ENCODE measurements at regions not wholly inside any gene's neighbourhood (a gene's known extent, or its start where the extent isn't known, plus 50 kb on each side); places are given as distances from the start of the nearest gene placed in this dataset.

DNA sequence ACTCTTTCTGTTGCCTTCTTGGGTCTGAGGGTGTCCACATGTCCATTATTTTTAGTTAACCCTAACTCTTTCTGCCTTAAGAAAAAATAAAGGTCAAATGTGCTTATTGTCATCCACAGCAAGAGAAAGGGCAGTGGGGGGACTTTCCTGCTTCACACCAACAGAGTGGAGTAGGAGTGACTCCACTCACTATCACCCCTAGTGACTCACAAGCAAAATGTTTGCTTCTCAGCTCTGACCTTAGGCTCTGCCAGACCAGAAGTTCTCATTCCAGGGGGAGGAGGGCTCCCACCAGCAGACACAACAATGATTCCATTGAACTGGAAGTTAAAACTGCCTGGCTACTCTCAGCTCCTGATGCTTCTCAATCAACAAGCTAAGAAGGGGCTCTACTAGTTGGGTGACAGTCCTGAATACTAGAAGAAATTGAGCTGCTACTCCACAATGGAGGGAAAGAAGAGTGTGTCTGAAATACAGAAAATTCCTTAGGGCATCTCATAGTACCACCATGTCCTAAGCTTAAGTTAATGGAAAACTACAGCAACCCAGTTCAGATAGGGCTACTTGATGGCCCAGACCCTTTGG lies 83.9 kb upstream of the AFDN start (continued):
- TF ChIP-seq AGO2 (optimal IDR thresholded peaks at IDR 0.05; ENCODE audit: low read depth, low read length) (no peak), ARNT (IDR thresholded peaks at IDR 0.05) (no peak), ZFYVE20 (CRISPR knock-in tag; IDR thresholded peaks at IDR 0.05; ENCODE audit: borderline replicate concordance, low read depth) (no peak), ZNF552 (CRISPR knock-in tag; IDR thresholded peaks at IDR 0.05; ENCODE audit: borderline replicate concordance) (no peak), FOXA1 (IDR thresholded peaks at IDR 0.05) (no peak), FOXA1 (CRISPR knock-in tag; IDR thresholded peaks at IDR 0.05) (peak; percentile 45; the same call in 1 of the 2 replicates), ZNF292 (CRISPR knock-in tag; IDR thresholded peaks at IDR 0.05; ENCODE audit: borderline replicate concordance, low read depth) (peak; percentile 60; the same call in 1 of the 2 replicates), ZNF225 (CRISPR knock-in tag; IDR thresholded peaks at IDR 0.05) (no peak), ZNF350 (CRISPR knock-in tag; IDR thresholded peaks at IDR 0.05; ENCODE audit: borderline replicate concordance, low read depth) (0 out of 2 replicates have a peak, but pooled peaks have one; percentile 42), ZNF792 (CRISPR knock-in tag; IDR thresholded peaks at IDR 0.05) (peak; percentile 96), SIX1 (CRISPR knock-in tag; IDR thresholded peaks at IDR 0.05; ENCODE audit: borderline replicate concordance) (peak; percentile 37; the same call in 1 of the 2 replicates), HOXD1 (CRISPR knock-in tag; IDR thresholded peaks at IDR 0.05) (no peak), ZNF614 (CRISPR knock-in tag; IDR thresholded peaks at IDR 0.05; ENCODE audit: borderline replicate concordance) (peak; percentile 86; the same call in 1 of the 2 replicates), DNMT3B (CRISPR knock-in tag; conservative IDR thresholded peaks at IDR 0.05) (no peak), PITX1 (CRISPR knock-in tag; IDR thresholded peaks at IDR 0.05) (no peak), ELF4 (CRISPR knock-in tag; IDR thresholded peaks at IDR 0.05; ENCODE audit: borderline replicate concordance) (no peak), HNRNPL (IDR thresholded peaks at IDR 0.05; ENCODE audit: low read depth, low read length) (no peak), PAX8 (CRISPR knock-in tag; IDR thresholded peaks at IDR 0.05; ENCODE audit: borderline replicate concordance) (no peak), RFXAP (CRISPR knock-in tag; IDR thresholded peaks at IDR 0.05; ENCODE audit: borderline replicate concordance) (no peak)
- TF ChIP-seq, protein P1, sequence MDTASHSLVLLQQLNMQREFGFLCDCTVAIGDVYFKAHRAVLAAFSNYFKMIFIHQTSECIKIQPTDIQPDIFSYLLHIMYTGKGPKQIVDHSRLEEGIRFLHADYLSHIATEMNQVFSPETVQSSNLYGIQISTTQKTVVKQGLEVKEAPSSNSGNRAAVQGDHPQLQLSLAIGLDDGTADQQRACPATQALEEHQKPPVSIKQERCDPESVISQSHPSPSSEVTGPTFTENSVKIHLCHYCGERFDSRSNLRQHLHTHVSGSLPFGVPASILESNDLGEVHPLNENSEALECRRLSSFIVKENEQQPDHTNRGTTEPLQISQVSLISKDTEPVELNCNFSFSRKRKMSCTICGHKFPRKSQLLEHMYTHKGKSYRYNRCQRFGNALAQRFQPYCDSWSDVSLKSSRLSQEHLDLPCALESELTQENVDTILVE (CRISPR knock-in tag; IDR thresholded peaks at IDR 0.05), result peak; percentile 3; the same call in 1 of the 2 replicates
- TF ChIP-seq, protein P2, sequence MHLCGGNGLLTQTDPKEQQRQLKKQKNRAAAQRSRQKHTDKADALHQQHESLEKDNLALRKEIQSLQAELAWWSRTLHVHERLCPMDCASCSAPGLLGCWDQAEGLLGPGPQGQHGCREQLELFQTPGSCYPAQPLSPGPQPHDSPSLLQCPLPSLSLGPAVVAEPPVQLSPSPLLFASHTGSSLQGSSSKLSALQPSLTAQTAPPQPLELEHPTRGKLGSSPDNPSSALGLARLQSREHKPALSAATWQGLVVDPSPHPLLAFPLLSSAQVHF (CRISPR knock-in tag; IDR thresholded peaks at IDR 0.05), result no peak
- TF ChIP-seq, protein P3, sequence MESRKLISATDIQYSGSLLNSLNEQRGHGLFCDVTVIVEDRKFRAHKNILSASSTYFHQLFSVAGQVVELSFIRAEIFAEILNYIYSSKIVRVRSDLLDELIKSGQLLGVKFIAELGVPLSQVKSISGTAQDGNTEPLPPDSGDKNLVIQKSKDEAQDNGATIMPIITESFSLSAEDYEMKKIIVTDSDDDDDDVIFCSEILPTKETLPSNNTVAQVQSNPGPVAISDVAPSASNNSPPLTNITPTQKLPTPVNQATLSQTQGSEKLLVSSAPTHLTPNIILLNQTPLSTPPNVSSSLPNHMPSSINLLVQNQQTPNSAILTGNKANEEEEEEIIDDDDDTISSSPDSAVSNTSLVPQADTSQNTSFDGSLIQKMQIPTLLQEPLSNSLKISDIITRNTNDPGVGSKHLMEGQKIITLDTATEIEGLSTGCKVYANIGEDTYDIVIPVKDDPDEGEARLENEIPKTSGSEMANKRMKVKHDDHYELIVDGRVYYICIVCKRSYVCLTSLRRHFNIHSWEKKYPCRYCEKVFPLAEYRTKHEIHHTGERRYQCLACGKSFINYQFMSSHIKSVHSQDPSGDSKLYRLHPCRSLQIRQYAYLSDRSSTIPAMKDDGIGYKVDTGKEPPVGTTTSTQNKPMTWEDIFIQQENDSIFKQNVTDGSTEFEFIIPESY (CRISPR knock-in tag; IDR thresholded peaks at IDR 0.05), result peak; percentile 73
- TF ChIP-seq, protein P4, sequence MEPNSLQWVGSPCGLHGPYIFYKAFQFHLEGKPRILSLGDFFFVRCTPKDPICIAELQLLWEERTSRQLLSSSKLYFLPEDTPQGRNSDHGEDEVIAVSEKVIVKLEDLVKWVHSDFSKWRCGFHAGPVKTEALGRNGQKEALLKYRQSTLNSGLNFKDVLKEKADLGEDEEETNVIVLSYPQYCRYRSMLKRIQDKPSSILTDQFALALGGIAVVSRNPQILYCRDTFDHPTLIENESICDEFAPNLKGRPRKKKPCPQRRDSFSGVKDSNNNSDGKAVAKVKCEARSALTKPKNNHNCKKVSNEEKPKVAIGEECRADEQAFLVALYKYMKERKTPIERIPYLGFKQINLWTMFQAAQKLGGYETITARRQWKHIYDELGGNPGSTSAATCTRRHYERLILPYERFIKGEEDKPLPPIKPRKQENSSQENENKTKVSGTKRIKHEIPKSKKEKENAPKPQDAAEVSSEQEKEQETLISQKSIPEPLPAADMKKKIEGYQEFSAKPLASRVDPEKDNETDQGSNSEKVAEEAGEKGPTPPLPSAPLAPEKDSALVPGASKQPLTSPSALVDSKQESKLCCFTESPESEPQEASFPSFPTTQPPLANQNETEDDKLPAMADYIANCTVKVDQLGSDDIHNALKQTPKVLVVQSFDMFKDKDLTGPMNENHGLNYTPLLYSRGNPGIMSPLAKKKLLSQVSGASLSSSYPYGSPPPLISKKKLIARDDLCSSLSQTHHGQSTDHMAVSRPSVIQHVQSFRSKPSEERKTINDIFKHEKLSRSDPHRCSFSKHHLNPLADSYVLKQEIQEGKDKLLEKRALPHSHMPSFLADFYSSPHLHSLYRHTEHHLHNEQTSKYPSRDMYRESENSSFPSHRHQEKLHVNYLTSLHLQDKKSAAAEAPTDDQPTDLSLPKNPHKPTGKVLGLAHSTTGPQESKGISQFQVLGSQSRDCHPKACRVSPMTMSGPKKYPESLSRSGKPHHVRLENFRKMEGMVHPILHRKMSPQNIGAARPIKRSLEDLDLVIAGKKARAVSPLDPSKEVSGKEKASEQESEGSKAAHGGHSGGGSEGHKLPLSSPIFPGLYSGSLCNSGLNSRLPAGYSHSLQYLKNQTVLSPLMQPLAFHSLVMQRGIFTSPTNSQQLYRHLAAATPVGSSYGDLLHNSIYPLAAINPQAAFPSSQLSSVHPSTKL (CRISPR knock-in tag; IDR thresholded peaks at IDR 0.05), result peak; percentile 83
- TF ChIP-seq, protein P5, sequence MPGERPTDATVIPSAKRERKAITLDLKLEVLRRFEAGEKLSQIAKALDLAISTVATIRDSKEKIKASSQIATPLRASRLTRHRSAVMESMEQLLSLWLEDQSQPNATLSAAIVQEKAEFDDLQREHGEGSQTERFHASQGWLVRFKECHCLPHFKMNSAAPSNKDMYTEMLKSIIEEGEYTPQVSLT (CRISPR knock-in tag; IDR thresholded peaks at IDR 0.05; ENCODE audit: borderline replicate concordance, low read depth), result no peak
